ENCODE measurements at regions not wholly inside any gene's neighbourhood (a gene's known extent, or its start where the extent isn't known, plus 50 kb on each side); places are given as distances from the start of the nearest gene placed in this dataset.

DNA sequence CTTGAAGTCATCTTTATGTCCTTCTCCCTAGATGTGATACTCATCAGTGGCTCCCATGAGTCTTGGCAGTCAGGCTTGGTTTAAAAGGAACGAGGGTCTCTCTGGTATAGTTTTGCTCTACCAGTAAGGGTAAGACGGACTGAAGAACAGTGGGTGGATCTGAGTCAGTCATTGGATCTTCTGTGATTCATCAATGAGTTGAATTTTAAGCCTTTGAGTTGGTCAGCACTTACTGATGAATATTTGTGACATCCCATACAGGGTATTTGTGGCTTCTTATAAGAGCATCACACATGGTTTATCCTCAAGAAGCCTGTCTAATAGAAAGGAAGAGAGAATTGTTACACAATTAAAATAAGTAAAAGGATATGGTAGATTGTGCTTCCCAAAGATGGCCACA, 87.3 kb upstream of the NAMPT start:
- intact Hi-C loops (cut with micrococcal nuclease), result no loop called here
- DNase-seq (ENCODE audit: low read depth, low spot score) (no peak), ATAC-seq (no peak)
- no peaks in the 10 kb centered on the region for H3K36me3 ChIP-seq (ENCODE audit: control insufficient read depth in 1 of 2, insufficient read depth in 2 of 2, low read length in 2 of 2)
- TF ChIP-seq, protein P1, sequence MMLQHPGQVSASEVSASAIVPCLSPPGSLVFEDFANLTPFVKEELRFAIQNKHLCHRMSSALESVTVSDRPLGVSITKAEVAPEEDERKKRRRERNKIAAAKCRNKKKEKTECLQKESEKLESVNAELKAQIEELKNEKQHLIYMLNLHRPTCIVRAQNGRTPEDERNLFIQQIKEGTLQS (IDR thresholded peaks at IDR 0.05), result no peak
- TF ChIP-seq YY1 (IDR thresholded peaks at IDR 0.05; ENCODE audit: extremely low read depth, insufficient replicate concordance, low read depth, low read length) (no peak), SRF (IDR thresholded peaks at IDR 0.05; ENCODE audit: low read depth) (no peak), SIN3A (IDR thresholded peaks at IDR 0.05; ENCODE audit: low read depth) (no peak), TCF7L2 (IDR thresholded peaks at IDR 0.05; ENCODE audit: borderline replicate concordance, extremely low read depth, insufficient read depth, insufficient read length) (no peak), JUND (IDR thresholded peaks at IDR 0.05) (no peak), EZH2phosphoT487 (IDR thresholded peaks at IDR 0.05; ENCODE audit: borderline replicate concordance) (no peak), EGR1 (IDR thresholded peaks at IDR 0.05; ENCODE audit: low read depth) (no peak), POLR2A (IDR thresholded peaks at IDR 0.05; ENCODE audit: borderline replicate concordance, extremely low read depth, insufficient read depth, insufficient read length) (no peak), ZNF274 (IDR thresholded peaks at IDR 0.05; ENCODE audit: low read depth, low read length) (no peak), POLR2AphosphoS5 (IDR thresholded peaks at IDR 0.05; ENCODE audit: low read depth, low read length) (no peak), SP1 (IDR thresholded peaks at IDR 0.05; ENCODE audit: low read depth) (no peak)
- TF ChIP-seq, protein P2, sequence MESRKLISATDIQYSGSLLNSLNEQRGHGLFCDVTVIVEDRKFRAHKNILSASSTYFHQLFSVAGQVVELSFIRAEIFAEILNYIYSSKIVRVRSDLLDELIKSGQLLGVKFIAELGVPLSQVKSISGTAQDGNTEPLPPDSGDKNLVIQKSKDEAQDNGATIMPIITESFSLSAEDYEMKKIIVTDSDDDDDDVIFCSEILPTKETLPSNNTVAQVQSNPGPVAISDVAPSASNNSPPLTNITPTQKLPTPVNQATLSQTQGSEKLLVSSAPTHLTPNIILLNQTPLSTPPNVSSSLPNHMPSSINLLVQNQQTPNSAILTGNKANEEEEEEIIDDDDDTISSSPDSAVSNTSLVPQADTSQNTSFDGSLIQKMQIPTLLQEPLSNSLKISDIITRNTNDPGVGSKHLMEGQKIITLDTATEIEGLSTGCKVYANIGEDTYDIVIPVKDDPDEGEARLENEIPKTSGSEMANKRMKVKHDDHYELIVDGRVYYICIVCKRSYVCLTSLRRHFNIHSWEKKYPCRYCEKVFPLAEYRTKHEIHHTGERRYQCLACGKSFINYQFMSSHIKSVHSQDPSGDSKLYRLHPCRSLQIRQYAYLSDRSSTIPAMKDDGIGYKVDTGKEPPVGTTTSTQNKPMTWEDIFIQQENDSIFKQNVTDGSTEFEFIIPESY (IDR thresholded peaks at IDR 0.05; ENCODE audit: extremely low read depth, insufficient replicate concordance, low read length), result no peak
- no peak overlapping the region for H3K4me2 ChIP-seq (ENCODE audit: low read length)
- no peak overlapping the region for H3K4me3 ChIP-seq (replicated peaks in 1 of 2; ENCODE audit: low read depth in 1 of 2, low read length in 2 of 2)
- no peaks in the 10 kb centered on the region for H3K27me3 ChIP-seq (ENCODE audit: insufficient read depth, low read length)
- H3K79me2 ChIP-seq (ENCODE audit: insufficient read depth, low read length), result no peaks in the 10 kb centered on the region
- H3K27ac ChIP-seq (ENCODE audit: low read depth, low read length), result no peak overlapping the region
- POLR2A ChIA-PET, result no interaction called here
- CTCF ChIA-PET, result no interaction called here
- H3K4me1 ChIP-seq (ENCODE audit: control insufficient read depth in 1 of 2, insufficient read depth in 2 of 2, low read length in 2 of 2), result no peaks in the 10 kb centered on the region
- H4K20me1 ChIP-seq (ENCODE audit: insufficient read depth), result no peaks in the 10 kb centered on the region
- BruUV-seq (replicated peaks), result no TSS peak
- H3K9me2 ChIP-seq (ENCODE audit: insufficient read depth), result no peaks in the 10 kb centered on the region
- no peaks in the 10 kb centered on the region for H3K9me3 ChIP-seq (ENCODE audit: control insufficient read depth in 1 of 2, insufficient read depth in 1 of 2, low read depth in 1 of 2, low read length in 2 of 2)
- no peak overlapping the region for H2AFZ ChIP-seq (ENCODE audit: low read depth, low read length, poor library complexity, severe bottlenecking)
- RAD21 ChIA-PET (ENCODE audit: low non-redundant PET in 1 of 2, low total read pairs in 2 of 2, uncharacterized antibody in 2 of 2, unreplicated experiment in 2 of 2), result no interaction called here
- no peak overlapping the region for H3K9ac ChIP-seq (ENCODE audit: low read length)

Measured in HCT116 (cell line).